Hypothalamus (tissue), 51 donors: ENCODE measurements at regions not wholly inside any gene's neighbourhood (a gene's known extent, or its start where the extent isn't known, plus 50 kb on each side); places are given as distances from the start of the nearest gene placed in this dataset.
A peak's percentile ranks its signal among the peaks of the same experiment; 100 is the strongest.

Experiments used
- DNase-seq, 51 donors: peaks; one replicate each; lab custom pipeline; 2025; lab: John Stamatoyannopoulos, UW

DNA sequence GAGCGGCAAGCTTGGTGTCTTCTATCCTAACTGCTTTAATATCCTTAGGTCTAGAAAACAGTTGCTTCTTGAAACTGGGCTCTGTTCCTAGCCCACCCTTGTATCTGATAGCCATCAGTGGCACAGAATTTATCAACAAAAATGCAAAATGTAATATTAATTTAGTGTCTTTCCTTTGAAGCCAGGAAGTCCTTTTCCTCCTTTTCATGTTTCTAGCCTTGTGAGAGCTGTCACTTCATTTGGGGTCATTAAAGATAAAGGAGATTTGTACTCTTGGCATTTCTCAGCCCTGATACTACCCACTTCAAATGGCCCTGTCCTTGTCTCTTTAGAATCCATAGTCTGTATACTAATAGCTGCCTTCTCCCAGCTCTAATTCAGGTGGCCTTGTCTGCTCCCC, 111.0 kb downstream of the GAS1 start:
- no peak for DNase-seq

DNA sequence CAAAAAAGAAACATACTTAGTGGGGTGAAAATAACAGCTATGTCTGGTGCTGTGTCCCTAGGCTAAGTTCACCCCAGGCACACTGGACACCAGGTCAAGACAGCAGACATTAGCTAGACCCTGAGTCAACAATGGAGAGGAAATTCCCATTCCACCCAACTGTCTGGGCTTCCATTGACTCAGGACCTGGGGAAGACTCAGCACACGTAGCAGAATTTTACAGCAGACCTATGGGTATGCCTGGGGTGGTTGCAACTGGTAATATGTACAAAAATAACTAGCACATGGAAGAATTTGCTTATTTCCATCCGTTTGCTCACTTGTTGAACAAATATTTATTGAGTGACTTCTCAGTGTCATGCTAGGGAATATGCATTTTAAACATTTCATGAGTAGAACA, 117.0 kb downstream of the GAS1 start:
- no peak for DNase-seq

GRCh38 chr9:86829496-86830046, 117.7 kb downstream of the GAS1 start:
- no peak for DNase-seq

- no peak for DNase-seq
These were observed 118.7 kb downstream of the GAS1 start for GRCh38 chr9:86828631-86829030.

DNA sequence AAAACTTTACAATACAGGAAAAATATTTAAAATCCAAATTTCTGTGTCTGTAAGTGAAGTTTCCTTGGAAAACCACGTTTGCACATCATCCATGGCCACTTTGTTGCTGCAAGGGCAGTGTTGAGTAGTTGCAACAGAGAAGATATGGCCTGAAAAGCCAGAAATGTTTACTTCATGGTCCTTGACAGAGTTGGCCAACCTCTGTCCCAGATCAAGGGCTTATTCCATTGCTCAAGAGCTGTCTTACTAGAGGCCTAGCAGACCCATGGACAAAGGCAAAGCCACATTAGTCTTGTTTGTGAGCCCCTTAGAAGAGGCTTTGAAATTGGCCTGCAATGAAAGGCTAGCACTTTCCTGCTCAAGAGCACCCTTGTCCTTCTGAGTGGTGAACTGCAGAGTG, 119.4 kb downstream of the GAS1 start:
- no peak for DNase-seq

DNA sequence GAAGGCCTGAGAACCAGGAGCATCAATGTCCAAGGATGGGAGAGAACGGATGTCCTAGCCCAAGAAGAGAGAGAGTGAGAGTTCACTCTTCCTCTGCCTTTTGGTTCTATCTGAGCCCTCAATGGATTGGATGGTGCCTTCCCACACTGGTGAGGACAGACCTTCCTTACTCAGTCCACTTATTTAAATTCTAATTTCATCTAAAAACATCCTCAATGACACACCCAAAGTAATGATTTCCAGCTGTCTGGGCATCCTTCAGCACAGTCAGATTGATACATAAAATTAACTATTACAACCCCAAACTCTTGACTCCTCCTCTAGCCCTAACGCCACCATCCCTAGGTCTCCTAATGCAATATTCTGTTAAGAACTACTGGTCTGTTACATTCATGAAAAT, 122.0 kb downstream of the GAS1 start:
- no peak for DNase-seq

DNA sequence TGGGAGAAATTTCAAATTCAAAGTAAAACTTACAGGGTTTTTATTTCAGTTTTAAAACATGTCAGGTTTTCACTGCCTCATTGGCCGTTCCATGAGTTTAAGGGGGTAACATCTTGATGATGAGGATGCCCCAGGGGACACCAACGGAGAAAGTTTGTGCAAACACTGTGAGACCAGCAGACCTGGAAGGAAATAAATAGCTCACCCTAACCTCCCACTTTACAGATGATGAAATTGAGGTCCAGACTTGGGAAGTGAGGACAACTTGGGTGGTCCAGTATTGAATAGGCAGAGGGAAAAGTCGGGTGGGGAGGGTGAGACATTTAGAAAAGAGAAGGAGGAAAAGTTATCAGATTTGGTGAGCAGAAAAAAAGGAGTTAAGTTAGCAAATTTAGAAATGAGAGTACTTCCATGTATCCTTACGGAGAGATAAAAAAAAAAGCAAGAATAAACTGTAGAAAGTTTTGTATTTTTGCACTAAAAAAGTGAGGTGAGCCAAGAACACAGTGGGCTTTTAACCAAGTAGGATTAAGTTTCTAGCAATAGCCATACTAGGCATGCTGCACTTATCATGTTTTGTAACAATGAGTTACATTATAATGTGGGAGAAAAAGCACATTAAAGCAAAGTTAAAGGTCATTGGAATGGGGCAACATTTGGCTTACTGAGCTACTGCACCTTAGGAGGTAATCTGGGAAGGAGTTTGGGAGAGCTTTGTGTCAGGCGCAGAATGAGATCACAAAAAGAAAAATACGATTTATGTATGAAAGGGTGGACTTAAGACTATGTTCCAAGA, 125.1 kb downstream of the GAS1 start:
- DNase-seq, result no peak

DNA sequence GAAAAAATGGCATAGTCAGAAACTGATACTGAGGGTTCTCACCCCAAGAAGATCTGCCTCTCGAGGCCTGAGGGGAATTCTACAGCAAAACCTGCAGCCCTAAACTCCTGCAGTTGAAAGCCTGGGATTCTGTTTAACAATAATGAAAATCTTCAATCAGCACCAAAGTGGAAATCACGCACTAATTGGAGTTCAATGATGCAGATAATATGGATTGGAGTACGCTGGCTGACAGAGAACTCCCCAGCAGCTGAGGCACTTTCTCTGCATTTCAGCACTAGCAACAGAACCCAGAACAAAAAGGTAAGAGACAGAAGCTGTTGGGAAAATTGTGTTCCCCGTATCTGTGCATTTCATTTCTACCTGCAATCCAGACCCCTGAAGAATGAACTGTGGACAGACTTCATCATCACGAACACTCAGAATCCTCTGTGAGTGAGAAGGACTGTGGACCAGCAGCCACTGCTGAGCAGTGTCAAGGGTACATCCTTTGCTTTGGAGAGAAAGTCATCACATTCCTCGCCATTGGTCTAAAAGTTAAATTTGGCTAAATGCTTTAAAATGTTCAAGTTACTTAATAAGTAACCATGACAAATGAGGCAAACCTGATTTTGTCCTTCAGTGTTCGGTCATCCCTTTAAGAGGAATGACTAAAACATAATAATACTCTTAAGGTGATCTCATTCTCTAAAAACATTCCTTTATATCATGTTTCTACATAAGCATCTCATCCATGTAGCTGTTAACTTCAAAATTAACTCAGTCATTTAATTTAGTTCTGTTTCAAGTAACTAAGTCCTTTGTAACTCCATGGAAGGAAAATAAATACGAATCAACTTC, 126.1 kb downstream of the GAS1 start:
- no peak for DNase-seq

DNA sequence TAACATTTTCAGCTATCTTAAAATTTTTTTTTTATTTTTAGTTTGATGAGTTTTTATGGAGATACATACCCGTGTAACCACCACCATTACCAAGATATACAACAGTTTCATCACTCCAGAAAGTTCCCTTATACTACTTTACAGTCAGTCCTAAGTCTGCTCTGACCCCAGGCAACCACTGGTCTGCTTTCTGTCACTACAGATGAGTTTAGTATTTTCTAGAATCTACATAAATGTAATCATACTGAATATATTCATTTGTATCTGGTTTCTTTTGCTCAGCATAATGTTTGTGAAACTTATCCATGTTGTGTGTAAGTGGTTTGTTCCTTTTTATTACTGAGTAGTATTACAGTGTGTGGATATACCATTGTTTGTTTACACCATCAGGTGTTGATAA, 127.8 kb downstream of the GAS1 start:
- no peak for DNase-seq

DNA sequence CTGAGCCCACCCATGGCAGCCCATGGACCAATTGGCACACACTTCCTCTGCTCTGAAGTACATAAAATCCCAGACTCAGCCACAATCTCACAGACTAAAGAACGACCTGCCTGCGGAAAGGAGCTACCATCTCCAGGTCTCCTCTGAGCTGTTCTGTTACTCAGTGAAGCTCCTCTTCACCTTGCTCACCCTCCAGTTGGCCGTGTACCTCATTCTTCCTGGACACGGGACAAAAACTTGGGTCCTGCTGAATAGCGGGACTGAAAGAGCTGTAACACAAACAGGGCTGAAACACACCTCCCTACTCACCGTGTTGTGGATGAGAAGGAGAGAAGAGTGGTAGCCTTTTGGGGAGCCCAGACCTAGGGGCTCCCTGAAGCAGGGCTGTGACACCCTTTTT, 128.7 kb downstream of the GAS1 start:
- no peak for DNase-seq

GRCh38 chr9:86816868-86817267, 130.4 kb downstream of the GAS1 start:
- no peak for DNase-seq

GRCh38 chr9:86816366-86816765, 130.9 kb downstream of the GAS1 start:
- DNase-seq, result no peak

DNA sequence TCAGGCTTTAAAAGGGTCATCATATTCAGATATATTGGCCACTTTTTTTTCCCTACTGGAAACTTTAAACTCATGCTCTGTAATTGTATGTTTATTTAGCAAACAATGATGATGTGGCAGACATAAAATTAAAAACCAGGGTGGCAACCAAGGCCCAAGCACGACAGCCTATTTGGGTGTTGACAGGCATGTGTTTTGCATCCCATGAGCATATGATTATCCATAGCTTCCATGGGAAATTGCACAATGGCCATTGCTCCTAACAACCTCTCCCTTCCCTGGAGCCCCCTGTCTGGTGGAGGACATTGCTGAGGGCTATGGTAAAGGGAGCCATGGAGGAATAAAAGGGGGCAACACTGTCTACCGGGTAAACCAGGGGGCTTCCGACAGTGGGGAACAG, 134.7 kb downstream of the GAS1 start:
- no peak for DNase-seq

- DNase-seq, result no peak
These were observed 137.4 kb downstream of the GAS1 start for GRCh38 chr9:86809759-86810367.

DNA sequence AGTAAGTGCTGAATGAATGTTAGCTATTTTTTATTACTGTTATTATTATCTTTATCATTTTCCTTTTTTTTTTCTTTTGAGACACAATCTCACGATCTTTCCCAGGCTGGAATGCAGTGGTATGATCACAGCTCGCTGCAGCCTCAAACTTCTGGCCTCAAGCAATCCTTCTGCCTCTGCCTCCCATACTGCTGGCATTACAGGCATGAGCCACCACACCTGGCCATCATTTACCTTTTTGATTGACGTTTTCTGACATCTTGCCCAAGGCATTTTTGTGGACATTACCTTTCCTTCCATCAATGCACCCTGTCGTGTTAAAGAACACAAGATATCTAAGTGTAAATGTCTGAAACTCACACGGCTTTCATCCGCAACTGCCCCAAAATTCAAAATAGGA, 138.2 kb downstream of the GAS1 start:
- no peak for DNase-seq

GRCh38 chr9:86807367-86807976, 139.8 kb downstream of the GAS1 start:
- DNase-seq, result peak in 3 of 51 donors; percentile 2 to 46 (median 5)

- no peak for DNase-seq
These were observed 143.3 kb downstream of the GAS1 start for GRCh38 chr9:86804011-86804410.

DNA sequence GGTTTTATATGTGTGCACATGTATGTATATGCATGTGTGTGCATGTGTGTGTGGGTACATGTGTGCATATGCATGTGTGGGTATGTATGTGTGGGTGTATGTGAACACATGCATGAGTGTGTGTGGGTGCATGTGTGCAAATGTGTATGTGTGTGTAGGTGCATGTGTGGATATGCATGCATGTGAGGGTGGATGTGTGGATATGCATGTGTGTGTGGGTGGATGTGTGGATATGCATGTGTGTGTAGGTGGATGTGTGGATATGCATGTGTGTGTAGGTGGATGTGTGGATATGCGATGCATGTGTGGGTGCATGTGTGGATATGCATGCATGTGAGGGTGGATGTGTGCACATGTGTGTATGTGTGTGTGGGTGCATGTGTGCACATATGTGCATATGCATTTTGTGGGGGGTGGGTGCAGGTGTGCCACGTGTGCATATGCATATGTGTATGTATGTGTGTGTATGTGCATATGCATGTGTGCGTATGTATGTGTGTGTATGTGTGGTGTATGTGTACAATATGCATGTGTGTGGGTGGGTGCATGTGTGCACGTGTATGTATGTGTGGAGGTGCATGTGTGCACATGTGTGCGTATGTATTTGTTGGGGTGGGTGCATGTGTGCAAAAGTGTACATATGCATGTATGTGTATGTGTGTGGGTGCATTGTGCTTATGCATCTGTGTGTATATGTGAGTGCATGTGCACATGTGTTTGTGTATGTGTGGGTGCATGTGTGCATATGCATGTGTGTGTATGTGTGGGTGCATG, 144.2 kb downstream of the GAS1 start:
- no peak for DNase-seq

DNA sequence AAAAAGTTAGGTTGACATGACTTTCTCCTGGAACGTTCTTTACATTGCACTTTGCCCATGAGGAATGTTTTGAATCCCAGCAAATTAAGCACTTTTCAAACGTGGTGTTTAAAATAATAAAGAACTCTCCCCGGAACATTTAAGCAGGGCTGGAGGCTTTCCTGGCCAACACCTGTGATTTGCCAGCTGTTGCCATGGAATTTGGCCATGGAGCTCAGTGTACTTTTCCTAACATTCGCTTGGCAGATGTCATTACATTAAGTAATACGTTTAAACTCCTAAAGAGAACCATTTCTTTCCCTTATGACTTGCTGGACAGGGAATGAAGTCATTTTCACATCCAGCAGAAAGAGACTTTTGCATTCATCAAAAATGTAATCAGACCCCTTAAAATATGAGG, 146.1 kb downstream of the GAS1 start:
- no peak for DNase-seq

- DNase-seq, result no peak
These were observed 146.6 kb downstream of the GAS1 start for GRCh38 chr9:86800681-86801080.
